NCI-H2107 treated with DMSO at 0.1 percent for 48 hours (cell line): ENCODE measurements at regions not wholly inside any gene's neighbourhood (a gene's known extent, or its start where the extent isn't known, plus 50 kb on each side); places are given as distances from the start of the nearest gene placed in this dataset.

ENCODE experiments used
- DNase-seq: peaks from one replicate; lab custom pipeline; 2025; ENCODE audit not compliant: unreplicated experiment; lab: John Stamatoyannopoulos, UW

- peak; percentile 64 for DNase-seq
These were observed 178.1 kb upstream of the ALG10B start for GRCh38 chr12:38138225-38139221.

GRCh38 chr12:38139456-38139855 lies 177.1 kb upstream of the ALG10B start:
- no peak for DNase-seq

GRCh38 chr12:38141239-38141638 lies 175.3 kb upstream of the ALG10B start:
- no peak for DNase-seq

- DNase-seq: no peak
These were observed 174.7 kb upstream of the ALG10B start for GRCh38 chr12:38141861-38142260.

- DNase-seq: no peak
These were observed 173.6 kb upstream of the ALG10B start for GRCh38 chr12:38142974-38143373.

- DNase-seq: no peak
These were observed 172.5 kb upstream of the ALG10B start for GRCh38 chr12:38144049-38144448.

- DNase-seq: no peak
These were observed 171.8 kb upstream of the ALG10B start for GRCh38 chr12:38144601-38145436.

GRCh38 chr12:38149395-38150073 lies 167.0 kb upstream of the ALG10B start:
- no peak for DNase-seq

GRCh38 chr12:38151991-38152700 lies 164.4 kb upstream of the ALG10B start:
- DNase-seq: no peak

GRCh38 chr12:38152816-38153736 lies 163.5 kb upstream of the ALG10B start:
- no peak for DNase-seq

- DNase-seq: no peak
These were observed 162.9 kb upstream of the ALG10B start for GRCh38 chr12:38153737-38154061.

GRCh38 chr12:38154096-38155019 lies 162.2 kb upstream of the ALG10B start:
- DNase-seq: no peak

GRCh38 chr12:38155020-38155395 lies 161.6 kb upstream of the ALG10B start:
- DNase-seq: no peak

- DNase-seq: no peak
These were observed 160.8 kb upstream of the ALG10B start for GRCh38 chr12:38155526-38156496.

GRCh38 chr12:38156497-38157245 lies 159.9 kb upstream of the ALG10B start:
- DNase-seq: no peak

GRCh38 chr12:38157274-38157932 lies 159.2 kb upstream of the ALG10B start:
- DNase-seq: no peak
